GM23338 (cell line): ENCODE measurements at regions not wholly inside any gene's neighbourhood (a gene's known extent, or its start where the extent isn't known, plus 50 kb on each side); places are given as distances from the start of the nearest gene placed in this dataset.

ENCODE experiments used
- ATAC-seq: fragments of 200-7000 bp; cut with Tn5 transposase; 3 replicates; pipeline ENCODE4 v1.9.1; 2020
- DNase-seq: peaks from one replicate; pipeline ENCODE4 v3.0.0-alpha.2; 2015; ENCODE audit warnings: low spot score
- H2AFZ ChIP-seq: fragments of 200-600 bp; sonication (generic); 2 replicates; pipeline ENCODE4 v1.8.0; 2016; ENCODE audit warnings: antibody characterized with exemption, mild to moderate bottlenecking, moderate library complexity
- H3F3A ChIP-seq: fragments of 200-600 bp; sonication (generic); replicated peaks from 2 replicates; pipeline ENCODE4 v1.8.0; 2017; ENCODE audit warnings: antibody characterized with exemption, mixed run types, low read depth
- H3K27ac ChIP-seq: fragments of 200-600 bp; sonication (generic); 2 replicates; pipeline ENCODE4 v1.6.1; 2016; ENCODE audit warnings: low read depth
- H3K27me3 ChIP-seq: fragments of 200-600 bp; sonication (generic); 2 replicates; pipeline ENCODE4 v1.8.0; 2016; ENCODE audit warnings: mild to moderate bottlenecking, mixed run types, moderate library complexity; ENCODE audit not compliant: insufficient read depth
- H3K36me3 ChIP-seq: fragments of 200-600 bp; sonication (generic); 2 replicates; pipeline ENCODE4 v1.8.0; 2016; ENCODE audit warnings: mild to moderate bottlenecking; ENCODE audit not compliant: insufficient read depth
- H3K4me1 ChIP-seq: fragments of 200-600 bp; sonication (generic); 2 replicates; pipeline ENCODE4 v1.8.0; 2016; ENCODE audit warnings: mild to moderate bottlenecking, moderate library complexity; ENCODE audit not compliant: insufficient read depth
- H3K4me2 ChIP-seq: fragments of 200-600 bp; sonication (generic); 2 replicates; pipeline ENCODE4 v1.7.1; 2017; ENCODE audit warnings: mixed run types
- H3K4me3 ChIP-seq: fragments of 200-600 bp; sonication (generic); 2 replicates; pipeline ENCODE4 v1.6.1; 2016; ENCODE audit warnings: mixed run types
- H3K79me2 ChIP-seq: fragments of 200-600 bp; sonication (generic); replicated peaks from 2 replicates; pipeline ENCODE4 v1.8.0; 2017; ENCODE audit warnings: mild to moderate bottlenecking; ENCODE audit not compliant: insufficient read depth
- H3K9me2 ChIP-seq: fragments of 200-600 bp; sonication (generic); 2 replicates; pipeline ENCODE4 v1.8.0; 2017; ENCODE audit not compliant: insufficient read depth
- H4K20me1 ChIP-seq: fragments of 200-600 bp; sonication (generic); replicated peaks from 2 replicates; pipeline ENCODE4 v1.8.0; 2017; ENCODE audit warnings: mild to moderate bottlenecking; ENCODE audit not compliant: insufficient read depth
- H3K27ac Mint-ChIP-seq: 2 replicates; pipeline ENCODE4 v1.8.0; 2020; ENCODE audit warnings: inconsistent platforms, mild to moderate bottlenecking, moderate library complexity, mixed read lengths
- H3K27me3 Mint-ChIP-seq: 3 replicates; pipeline ENCODE4 v1.8.0; 2022; ENCODE audit warnings: low read depth, mild to moderate bottlenecking, moderate library complexity, mixed read lengths, inconsistent platforms; ENCODE audit not compliant: insufficient read depth, poor library complexity
- H3K36me3 Mint-ChIP-seq: 3 replicates; pipeline ENCODE4 v1.8.0; 2021; ENCODE audit warnings: low read depth, mild to moderate bottlenecking, inconsistent platforms, moderate library complexity, mixed read lengths
- H3K4me1 Mint-ChIP-seq: 3 replicates; pipeline ENCODE4 v1.8.0; 2020; ENCODE audit warnings: mild to moderate bottlenecking, inconsistent platforms, mixed read lengths
- H3K4me3 Mint-ChIP-seq: 3 replicates; pipeline ENCODE4 v1.8.0; 2021; ENCODE audit warnings: moderate library complexity, mild to moderate bottlenecking, inconsistent platforms, mixed read lengths
- H3K9me3 Mint-ChIP-seq: 3 replicates; pipeline ENCODE4 v1.8.0; 2020; ENCODE audit warnings: moderate library complexity, mild to moderate bottlenecking, inconsistent platforms, mixed read lengths
- EZH2 ChIP-seq: fragments of 200-600 bp; sonication (generic); IDR thresholded peaks from one replicate; pipeline ENCODE4 v1.8.0; 2017; ENCODE audit warnings: antibody characterized with exemption, mild to moderate bottlenecking, low read depth; ENCODE audit not compliant: unreplicated experiment
- EZH2phosphoT487 ChIP-seq: fragments of 200-600 bp; sonication (generic); IDR thresholded peaks from one replicate; pipeline ENCODE4 v1.8.1; 2018; ENCODE audit warnings: antibody characterized with exemption; ENCODE audit not compliant: unreplicated experiment
- POLR2AphosphoS5 ChIP-seq: IDR thresholded peaks from 2 replicates; pipeline ENCODE4 v1.6.1; 2016; ENCODE audit warnings: antibody characterized with exemption, low read depth
- REST ChIP-seq: IDR thresholded peaks from one replicate; pipeline ENCODE4 v1.6.1; 2018; ENCODE audit warnings: antibody characterized with exemption; ENCODE audit not compliant: unreplicated experiment
- ZNF114 ChIP-seq: fragments of 250-450 bp; sonication (Bioruptor Pico); IDR thresholded peaks from 2 replicates; pipeline ENCODE4 v1.5.0; 2020; ENCODE audit warnings: mild to moderate bottlenecking, moderate library complexity
- ZNF462 ChIP-seq: fragments of 250-450 bp; sonication (Bioruptor Pico); IDR thresholded peaks from 2 replicates; pipeline ENCODE4 v1.5.0; 2020; ENCODE audit warnings: mild to moderate bottlenecking, moderate library complexity

GRCh38 chr14:59085207-59085739 is 103.2 kb upstream of the DAAM1 start (continued):
- TF ChIP-seq ZNF462: no peak

GRCh38 chr14:59086241-59086882 is 102.1 kb upstream of the DAAM1 start:
- Mint-ChIP-seq H3K4me3 (no peak overlapping the region), H3K4me1 (peaks cover under 1% of the 10 kb centered on the region; the same call in 1 of the 3 replicates), H3K9me3 (no peaks in the 10 kb centered on the region), H3K27me3 (peaks cover 3% of the 10 kb centered on the region), H3K27ac (no peak overlapping the region), H3K36me3 (no peaks in the 10 kb centered on the region)
- DNase-seq: no peak
- ATAC-seq: no peak
- Histone ChIP-seq H3K27ac (no peak overlapping the region), H3K9me2 (no peaks in the 10 kb centered on the region; the same call in 1 of the 2 replicates), H3K4me3 (no peak overlapping the region), H3K4me1 (no peaks in the 10 kb centered on the region), H3K79me2 (no peaks in the 10 kb centered on the region), H3K36me3 (no peaks in the 10 kb centered on the region), H3K27me3 (no peaks in the 10 kb centered on the region), H4K20me1 (no peaks in the 10 kb centered on the region), H3F3A (no peaks in the 10 kb centered on the region), H3K4me2 (no peak overlapping the region), H2AFZ (no peak overlapping the region)
- TF ChIP-seq POLR2AphosphoS5 (no peak), ZNF114 (CRISPR knock-in tag) (no peak), REST (no peak), EZH2 (no peak), EZH2phosphoT487 (no peak)
